CD4-positive, alpha-beta T cell (primary cell): ENCODE measurements at regions not wholly inside any gene's neighbourhood (a gene's known extent, or its start where the extent isn't known, plus 50 kb on each side); places are given as distances from the start of the nearest gene placed in this dataset.

Experiments
- ATAC-seq: fragments of 200-7000 bp; cut with Tn5 transposase; one replicate; pipeline ENCODE4 v1.10.0; 2022; ENCODE audit warnings: mild to moderate bottlenecking; ENCODE audit not compliant: poor library complexity
- CTCF ChIA-PET: fragments of 350-600 bp; sonication (Branson Sonifier 250); formaldehyde crosslinking; loops from one replicate; lab custom pipeline; 2021; ENCODE audit warnings: antibody characterized with exemption, inconsistent platforms; lab: Charles Lee
- POLR2A ChIA-PET: fragments of 350-600 bp; sonication (Branson Sonifier 250); formaldehyde crosslinking; loops from one replicate; lab custom pipeline; 2021; ENCODE audit warnings: antibody characterized with exemption, inconsistent platforms; lab: Charles Lee
- DNase-seq, 14 experiments: peaks; one replicate each; pipeline ENCODE4 v3.0.0-alpha.2; 2013 to 2020; ENCODE audit warnings: mixed read lengths in 2 of 14
- H3K27ac ChIP-seq, 2 donors: one replicate each; pipeline versions ENCODE4 v1.5.1 to v1.7.0; 2013; ENCODE audit warnings: low read length in 2 of 2, low read depth in 1 of 2, mild to moderate bottlenecking in 1 of 2
- H3K27me3 ChIP-seq, 2 experiments: 1 replicate in 1 of 2; 2 replicates in 1 of 2; pipeline versions ENCODE4 v1.6.1 to v1.7.0; 2013; ENCODE audit warnings: low read length in 2 of 2, control low read depth in 1 of 2, mild to moderate bottlenecking in 1 of 2, moderate library complexity in 1 of 2; ENCODE audit not compliant: insufficient read depth in 2 of 2, control insufficient read depth in 1 of 2
- H3K36me3 ChIP-seq: one replicate; pipeline ENCODE4 v1.6.1; 2013; ENCODE audit warnings: low read length, control low read depth; ENCODE audit not compliant: insufficient read depth
- H3K4me1 ChIP-seq: one replicate; pipeline ENCODE4 v1.6.1; 2013; ENCODE audit warnings: low read length, control low read depth; ENCODE audit not compliant: insufficient read depth
- H3K4me3 ChIP-seq: one replicate; pipeline ENCODE4 v1.5.1; 2013; ENCODE audit warnings: mild to moderate bottlenecking, low read length, moderate library complexity
- H3K9me3 ChIP-seq, 2 experiments: 1 replicate in 1 of 2; 2 replicates in 1 of 2; pipeline versions ENCODE4 v1.6.1 to v1.7.0; 2013; ENCODE audit warnings: low read length in 2 of 2, mild to moderate bottlenecking in 2 of 2, control low read depth in 1 of 2, moderate library complexity in 1 of 2; ENCODE audit not compliant: control insufficient read depth in 1 of 2, insufficient read depth in 1 of 2
- H3K27ac Mint-ChIP-seq: one replicate; pipeline ENCODE4 v1.8.0; 2020; ENCODE audit warnings: mixed read lengths
- H3K27me3 Mint-ChIP-seq: one replicate; pipeline ENCODE4 v1.8.0; 2021; ENCODE audit warnings: mixed read lengths
- H3K36me3 Mint-ChIP-seq: one replicate; pipeline ENCODE4 v1.8.0; 2021; ENCODE audit warnings: low read depth, mixed read lengths
- H3K4me1 Mint-ChIP-seq: one replicate; pipeline ENCODE4 v1.8.0; 2021; ENCODE audit warnings: low read depth, mixed read lengths
- H3K4me3 Mint-ChIP-seq: one replicate; pipeline ENCODE4 v1.8.0; 2020; ENCODE audit warnings: mild to moderate bottlenecking, mixed read lengths
- H3K9me3 Mint-ChIP-seq: one replicate; pipeline ENCODE4 v1.8.0; 2020; ENCODE audit warnings: mixed read lengths
- CTCF ChIP-seq: fragments of 200-600 bp; IDR thresholded peaks from one replicate; pipeline ENCODE4 v1.8.0; 2022; ENCODE audit warnings: antibody characterized with exemption, mild to moderate bottlenecking
- intact Hi-C, 2 experiments: fragments of 100-400 bp; cut with DNase I in 1 of 2; cut with micrococcal nuclease in 1 of 2; formaldehyde crosslinking; loops; one replicate each; pipeline versions ENCODE4 v1.15.1 to v1.9.0; 2023 to 2025; cut with DNase I, micrococcal nuclease

DNA sequence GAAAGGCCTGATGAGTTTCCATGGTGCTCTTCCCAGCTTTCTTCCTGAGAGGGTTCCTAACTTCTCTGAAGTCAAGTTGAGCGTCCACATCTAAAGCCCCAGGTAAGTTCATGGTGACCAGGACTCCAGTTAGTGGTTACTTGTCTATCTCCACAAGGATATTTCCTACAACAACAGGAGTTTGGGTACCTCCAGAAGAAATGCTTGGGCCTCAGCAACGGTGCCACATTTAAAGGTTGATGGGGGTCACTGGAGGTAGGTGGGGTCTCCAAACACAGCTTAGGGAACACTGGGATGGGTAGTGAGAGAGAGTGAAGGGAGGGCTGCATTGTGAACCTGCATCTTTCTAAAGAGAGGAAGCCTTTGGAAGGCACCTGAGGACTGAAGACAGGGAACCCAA, 123.4 kb downstream of the BOD1 start:
- peaks cover 42% of the 10 kb centered on the region for H3K27me3 Mint-ChIP-seq
- TF ChIP-seq CTCF: no peak
- no peak overlapping the region for H3K27ac ChIP-seq
- CTCF ChIA-PET: no interaction called here
- no peak overlapping the region for H3K4me3 Mint-ChIP-seq
- H3K27me3 ChIP-seq: peaks cover 0 to 7% of the 10 kb centered on the region in 2 experiments
- intact Hi-C loops: no loop called here
- H3K4me1 ChIP-seq: no peaks in the 10 kb centered on the region
- no peaks in the 10 kb centered on the region for H3K36me3 ChIP-seq
- H3K4me3 ChIP-seq: no peak overlapping the region
- DNase-seq (no peak), ATAC-seq (no peak)
- peaks cover 0 to 9% of the 10 kb centered on the region in 2 experiments for H3K9me3 ChIP-seq
- H3K27ac Mint-ChIP-seq: no peak overlapping the region
- POLR2A ChIA-PET: no interaction called here
- H3K36me3 Mint-ChIP-seq: no peaks in the 10 kb centered on the region
- H3K4me1 Mint-ChIP-seq: no peaks in the 10 kb centered on the region
- no peaks in the 10 kb centered on the region for H3K9me3 Mint-ChIP-seq

- Mint-ChIP-seq H3K9me3 (no peaks in the 10 kb centered on the region), H3K4me3 (no peak overlapping the region), H3K27me3 (peaks cover 46% of the 10 kb centered on the region), H3K36me3 (no peaks in the 10 kb centered on the region), H3K4me1 (no peaks in the 10 kb centered on the region), H3K27ac (no peak overlapping the region)
- ChIA-PET POLR2A (no interaction called here), CTCF (no interaction called here)
- Histone ChIP-seq H3K4me1 (no peaks in the 10 kb centered on the region), H3K36me3 (no peaks in the 10 kb centered on the region), H3K27me3 (peaks cover 0 to 7% of the 10 kb centered on the region in 2 experiments), H3K4me3 (no peak overlapping the region), H3K27ac (no peak overlapping the region), H3K9me3 (peaks cover 0 to 9% of the 10 kb centered on the region in 2 experiments)
- intact Hi-C loops: no loop called here
- TF ChIP-seq CTCF: no peak
- ATAC-seq (no peak), DNase-seq (no peak)
These were observed 125.8 kb downstream of the BOD1 start for GRCh38 chr5:173490681-173491080.

GRCh38 chr5:173488144-173488543, 128.3 kb downstream of the BOD1 start:
- H3K4me1 Mint-ChIP-seq: no peaks in the 10 kb centered on the region
- ChIA-PET CTCF (no interaction called here), POLR2A (no interaction called here)
- peaks cover 0 to 6% of the 10 kb centered on the region in 2 experiments for H3K9me3 ChIP-seq
- intact Hi-C loops: no loop called here
- no peak overlapping the region for H3K27ac ChIP-seq
- peaks cover 48% of the 10 kb centered on the region for H3K27me3 Mint-ChIP-seq
- no peaks in the 10 kb centered on the region for H3K36me3 ChIP-seq
- H3K27ac Mint-ChIP-seq: no peak overlapping the region
- DNase-seq (no peak), ATAC-seq (no peak)
- H3K4me3 Mint-ChIP-seq: no peak overlapping the region
- no peak for TF ChIP-seq CTCF
- no peaks in the 10 kb centered on the region for H3K9me3 Mint-ChIP-seq
- H3K4me3 ChIP-seq: no peak overlapping the region
- no peaks in the 10 kb centered on the region for H3K4me1 ChIP-seq
- H3K27me3 ChIP-seq: peaks cover 4% of the 10 kb centered on the region in 2 experiments
- no peaks in the 10 kb centered on the region for H3K36me3 Mint-ChIP-seq
